Smooth muscle cell (in vitro differentiated cells): ENCODE measurements at regions not wholly inside any gene's neighbourhood (a gene's known extent, or its start where the extent isn't known, plus 50 kb on each side); places are given as distances from the start of the nearest gene placed in this dataset.

ENCODE experiments used
- DNase-seq: peaks from one replicate; lab custom pipeline; 2025; ENCODE audit not compliant: unreplicated experiment; lab: John Stamatoyannopoulos, UW
- H2AFZ ChIP-seq: fragments of 200-600 bp; sonication (generic); 2 replicates; pipeline ENCODE4 v1.6.0; 2016; ENCODE audit warnings: antibody characterized with exemption, low read depth, mild to moderate bottlenecking
- H3F3A ChIP-seq: fragments of 200-600 bp; sonication (generic); 2 replicates; pipeline ENCODE4 v1.6.0; 2017; ENCODE audit warnings: antibody characterized with exemption, low read depth
- H3K27ac ChIP-seq: fragments of 200-600 bp; sonication (generic); 2 replicates; pipeline ENCODE4 v1.5.1; 2016; ENCODE audit warnings: low read depth, mild to moderate bottlenecking
- H3K27me3 ChIP-seq: fragments of 200-600 bp; sonication (generic); 2 replicates; pipeline ENCODE4 v1.6.1; 2016; ENCODE audit warnings: low read depth, mild to moderate bottlenecking
- H3K36me3 ChIP-seq: fragments of 200-600 bp; sonication (generic); 2 replicates; pipeline ENCODE4 v1.5.1; 2016; ENCODE audit warnings: low read depth
- H3K4me1 ChIP-seq: fragments of 200-600 bp; sonication (generic); 2 replicates; pipeline ENCODE4 v1.5.1; 2016; ENCODE audit warnings: low read depth
- H3K4me2 ChIP-seq: fragments of 200-600 bp; sonication (generic); 2 replicates; pipeline ENCODE4 v1.6.0; 2016; ENCODE audit warnings: mild to moderate bottlenecking
- H3K4me3 ChIP-seq: fragments of 200-600 bp; sonication (generic); 2 replicates; pipeline ENCODE4 v1.5.1; 2016; ENCODE audit warnings: mild to moderate bottlenecking
- H3K79me2 ChIP-seq: fragments of 200-600 bp; sonication (generic); 2 replicates; pipeline ENCODE4 v1.6.0; 2016; ENCODE audit warnings: low read depth, mild to moderate bottlenecking
- H3K9ac ChIP-seq: fragments of 200-600 bp; sonication (generic); 2 replicates; pipeline ENCODE4 v1.6.0; 2016; ENCODE audit warnings: low read depth
- H3K9me3 ChIP-seq: fragments of 200-600 bp; sonication (generic); replicated peaks from 2 replicates; pipeline ENCODE4 v1.5.1; 2016; ENCODE audit warnings: low read depth
- H4K20me1 ChIP-seq: fragments of 200-600 bp; sonication (generic); 2 replicates; pipeline ENCODE4 v1.6.0; 2016; ENCODE audit warnings: low read depth
- CTCF ChIP-seq: fragments of 200-600 bp; sonication (generic); IDR thresholded peaks from 2 replicates; pipeline ENCODE4 v1.5.1; 2017; ENCODE audit warnings: borderline replicate concordance, mild to moderate bottlenecking, antibody characterized with exemption; ENCODE audit not compliant: insufficient read depth, poor library complexity, severe bottlenecking
- WGBS: methylation state at CpG from one replicate; pipeline ENCODE4 v1.1.7; 2016; ENCODE audit warnings: low lambda C conversion rate; 5-methylcytosine and 5-hydroxymethylcytosine counted together

- no peak overlapping the region for H3K4me3 ChIP-seq
- H3K36me3 ChIP-seq, result no peaks in the 10 kb centered on the region
- no peaks in the 10 kb centered on the region for H3K27me3 ChIP-seq
- H3K4me2 ChIP-seq, result no peak overlapping the region
- no peak for TF ChIP-seq CTCF
- H4K20me1 ChIP-seq, result no peaks in the 10 kb centered on the region
- no peak overlapping the region for H2AFZ ChIP-seq
- no peak overlapping the region for H3K27ac ChIP-seq
- no peaks in the 10 kb centered on the region for H3K79me2 ChIP-seq
- no peaks in the 10 kb centered on the region for H3K4me1 ChIP-seq
- no peaks in the 10 kb centered on the region for H3F3A ChIP-seq
- peaks cover 14% of the 10 kb centered on the region for H3K9me3 ChIP-seq
- 88% methylated on average over 2 of the region's 2 CpGs for WGBS
- no peak for DNase-seq
- no peak overlapping the region for H3K9ac ChIP-seq
These were observed 117.6 kb downstream of the COX7C start for GRCh38 chr5:86735370-86735769.

GRCh38 chr5:86737579-86737978 is 119.8 kb downstream of the COX7C start:
- WGBS, result 94% methylated on average over 1 of the region's 1 CpG
- Histone ChIP-seq H3K79me2 (no peaks in the 10 kb centered on the region), H3K4me1 (no peaks in the 10 kb centered on the region), H3F3A (no peaks in the 10 kb centered on the region), H3K9me3 (peaks cover 8% of the 10 kb centered on the region), H2AFZ (no peak overlapping the region), H3K9ac (no peak overlapping the region), H3K4me3 (no peak overlapping the region), H3K4me2 (no peak overlapping the region), H3K36me3 (no peaks in the 10 kb centered on the region), H4K20me1 (no peaks in the 10 kb centered on the region), H3K27ac (no peak overlapping the region), H3K27me3 (no peaks in the 10 kb centered on the region)
- no peak for TF ChIP-seq CTCF
- no peak for DNase-seq

- WGBS, result 60% methylated on average over 3 of the region's 3 CpGs
- peaks cover 3% of the 10 kb centered on the region for H3K4me1 ChIP-seq
- H3K27me3 ChIP-seq, result no peaks in the 10 kb centered on the region
- no peak overlapping the region for H3K4me2 ChIP-seq
- peak overlapping the region; percentile 1 for H3K27ac ChIP-seq
- no peaks in the 10 kb centered on the region for H4K20me1 ChIP-seq
- H3K9me3 ChIP-seq, result no peaks in the 10 kb centered on the region
- H2AFZ ChIP-seq, result peak overlapping the region; percentile 52
- no peak for TF ChIP-seq CTCF
- H3K36me3 ChIP-seq, result no peaks in the 10 kb centered on the region
- no peak for DNase-seq
- no peak overlapping the region for H3K9ac ChIP-seq
- H3K79me2 ChIP-seq, result no peaks in the 10 kb centered on the region
- H3F3A ChIP-seq, result no peaks in the 10 kb centered on the region
- no peak overlapping the region for H3K4me3 ChIP-seq
These were observed 130.9 kb downstream of the COX7C start for GRCh38 chr5:86748538-86749105.

- no peak for DNase-seq
- no peaks in the 10 kb centered on the region for H3K27me3 ChIP-seq
- H3K36me3 ChIP-seq, result no peaks in the 10 kb centered on the region
- H3K79me2 ChIP-seq, result no peaks in the 10 kb centered on the region
- no peaks in the 10 kb centered on the region for H3F3A ChIP-seq
- no peak for TF ChIP-seq CTCF
- H3K4me1 ChIP-seq, result peaks cover 3% of the 10 kb centered on the region
- no peaks in the 10 kb centered on the region for H4K20me1 ChIP-seq
- H3K27ac ChIP-seq, result peak overlapping the region; percentile 1
- H3K9me3 ChIP-seq, result no peaks in the 10 kb centered on the region
- no peak overlapping the region for H2AFZ ChIP-seq
- no peak overlapping the region for H3K9ac ChIP-seq
- H3K4me2 ChIP-seq, result no peak overlapping the region
- H3K4me3 ChIP-seq, result no peak overlapping the region
These were observed 132.1 kb downstream of the COX7C start for GRCh38 chr5:86749841-86750240.
